Right lobe of liver (tissue), 4 donors: ENCODE measurements at regions not wholly inside any gene's neighbourhood (a gene's known extent, or its start where the extent isn't known, plus 50 kb on each side); places are given as distances from the start of the nearest gene placed in this dataset.

Experiments used
- CTCF ChIP-seq, 4 donors: fragments of 200-600 bp in 3 of 4; fragments of 450-650 bp in 1 of 4; IDR thresholded peaks; one replicate each; pipeline versions ENCODE4 v1.5.1 to v1.8.0; 2016 to 2022; ENCODE audit warnings: antibody characterized with exemption in 4 of 4, mild to moderate bottlenecking in 2 of 4
- POLR2A ChIP-seq: fragments of 450-650 bp; IDR thresholded peaks from one replicate; pipeline ENCODE4 v1.6.1; 2017; ENCODE audit warnings: antibody characterized with exemption, mild to moderate bottlenecking
- donor health status: DM: no; HTN: no; CAD: no.
- donor health status: DM: no; HTN: no; CAD: no.
- donor health status: DM: no; HTN: yes; CAD: no.

DNA sequence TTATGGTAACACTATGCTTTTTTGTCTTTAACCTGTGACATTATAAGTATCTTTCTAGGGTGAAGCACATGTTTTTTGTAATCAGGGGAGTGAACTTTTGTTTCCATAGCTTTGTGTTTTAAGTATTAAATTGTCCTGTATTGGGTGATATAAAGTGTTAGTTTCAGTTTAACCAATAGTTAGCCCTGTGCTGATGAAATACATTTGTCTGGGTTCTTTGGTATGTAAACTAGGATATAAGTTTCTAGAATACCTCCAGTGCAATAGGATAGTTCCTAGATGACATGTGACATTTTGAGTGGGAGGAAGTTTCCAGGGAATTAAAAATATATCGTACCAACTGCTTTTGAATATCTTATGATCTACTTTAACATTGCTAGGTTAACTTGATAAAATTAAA is 611.0 kb upstream of the MARCKS start:
- TF ChIP-seq CTCF (IDR thresholded peaks at IDR 0.05) (no peak), POLR2A (no peak)
